NOMO-1 (cell line): ENCODE measurements at regions not wholly inside any gene's neighbourhood (a gene's known extent, or its start where the extent isn't known, plus 50 kb on each side); places are given as distances from the start of the nearest gene placed in this dataset.
A peak's percentile ranks its signal among the peaks of the same experiment; 100 is the strongest.

ENCODE experiments used
- DNase-seq, 2 experiments: peaks; one replicate each; lab custom pipeline; 2025; ENCODE audit not compliant: unreplicated experiment in 2 of 2; lab: John Stamatoyannopoulos, UW

- no peak for DNase-seq
These were observed 63.9 kb upstream of the SLCO4A1 start for GRCh38 chr20:62578294-62578897.

DNA sequence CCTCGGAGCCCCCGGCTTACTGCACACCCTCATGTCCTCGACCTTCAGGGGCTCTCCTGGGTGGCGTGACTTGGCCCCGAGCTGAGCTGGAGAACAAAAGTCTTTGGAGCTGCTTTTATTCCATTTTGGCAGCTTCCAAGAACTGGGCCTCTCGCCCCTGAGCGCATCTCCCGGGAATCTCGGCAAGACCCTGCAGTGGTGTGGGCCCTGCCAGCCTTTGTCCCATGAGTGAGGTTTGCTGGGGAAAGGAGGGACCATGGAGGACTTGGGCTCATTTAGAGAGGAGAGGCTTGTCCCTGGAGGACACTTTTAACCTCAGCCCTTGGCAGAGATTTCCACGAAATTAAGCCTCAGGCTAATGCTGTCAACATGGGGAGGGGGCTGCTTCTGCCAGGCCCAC lies 62.3 kb upstream of the SLCO4A1 start:
- no peak for DNase-seq

DNA sequence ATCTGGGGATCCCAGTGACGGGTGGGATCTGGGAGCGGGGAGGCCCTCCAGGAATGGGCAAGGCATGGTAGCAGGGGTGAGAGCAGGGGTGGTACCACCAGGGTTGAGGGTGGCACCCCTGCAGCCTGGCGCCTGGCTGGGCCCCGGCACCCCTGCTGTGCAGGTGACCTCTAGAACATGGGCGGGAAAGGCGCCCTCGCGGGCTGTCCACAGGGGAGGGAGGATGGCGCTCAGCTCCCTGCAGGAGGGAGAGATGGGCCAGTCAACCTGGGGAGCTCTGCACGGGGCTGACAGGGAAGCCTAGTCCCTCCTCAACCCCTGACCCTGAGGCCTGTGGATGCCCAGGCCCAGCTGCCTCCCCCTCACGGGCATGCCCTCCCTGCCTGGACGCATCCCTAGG lies 61.6 kb upstream of the SLCO4A1 start:
- no peak for DNase-seq

DNA sequence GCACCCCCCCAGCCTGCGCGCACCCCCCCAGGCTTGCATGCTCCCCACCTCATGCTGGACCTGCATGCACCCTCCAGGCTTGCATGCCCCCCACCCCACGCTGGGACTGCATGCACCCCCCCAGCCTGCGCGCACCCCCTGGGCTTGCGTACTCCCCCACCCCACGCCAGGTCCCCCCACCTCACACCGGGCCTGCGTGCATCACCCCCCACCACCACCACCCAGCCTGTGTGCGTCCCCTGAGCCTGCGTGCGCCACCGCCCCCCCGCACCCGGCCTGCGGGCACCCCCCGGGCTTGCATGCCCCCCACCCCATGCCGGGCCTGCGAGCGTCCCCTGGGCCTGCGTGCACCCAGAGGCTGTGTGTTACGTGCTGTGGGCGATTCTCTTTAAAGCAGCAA lies 61.0 kb upstream of the SLCO4A1 start:
- no peak for DNase-seq

DNA sequence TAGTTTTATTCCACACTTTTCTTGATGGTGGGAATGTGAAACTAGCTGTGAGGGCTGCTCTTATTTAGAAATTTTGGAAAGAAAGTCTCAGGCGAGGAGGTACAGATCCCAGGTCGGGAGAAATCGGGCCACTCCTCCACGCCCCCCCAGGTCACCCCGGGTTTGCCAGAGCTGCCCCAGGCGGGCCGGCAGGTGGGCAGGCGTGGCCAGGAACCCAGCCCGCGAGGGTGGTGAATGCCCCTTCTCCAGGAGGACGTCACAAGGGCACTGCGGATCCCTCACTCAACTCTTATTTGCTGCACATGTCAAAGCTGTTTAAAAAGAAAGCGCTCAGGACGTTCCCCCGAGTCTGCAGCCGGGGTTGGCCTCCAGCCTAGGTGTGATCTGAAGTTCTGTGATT lies 60.5 kb upstream of the SLCO4A1 start:
- no peak for DNase-seq

GRCh38 chr20:62583424-62583920 lies 58.8 kb upstream of the SLCO4A1 start:
- no peak for DNase-seq

DNA sequence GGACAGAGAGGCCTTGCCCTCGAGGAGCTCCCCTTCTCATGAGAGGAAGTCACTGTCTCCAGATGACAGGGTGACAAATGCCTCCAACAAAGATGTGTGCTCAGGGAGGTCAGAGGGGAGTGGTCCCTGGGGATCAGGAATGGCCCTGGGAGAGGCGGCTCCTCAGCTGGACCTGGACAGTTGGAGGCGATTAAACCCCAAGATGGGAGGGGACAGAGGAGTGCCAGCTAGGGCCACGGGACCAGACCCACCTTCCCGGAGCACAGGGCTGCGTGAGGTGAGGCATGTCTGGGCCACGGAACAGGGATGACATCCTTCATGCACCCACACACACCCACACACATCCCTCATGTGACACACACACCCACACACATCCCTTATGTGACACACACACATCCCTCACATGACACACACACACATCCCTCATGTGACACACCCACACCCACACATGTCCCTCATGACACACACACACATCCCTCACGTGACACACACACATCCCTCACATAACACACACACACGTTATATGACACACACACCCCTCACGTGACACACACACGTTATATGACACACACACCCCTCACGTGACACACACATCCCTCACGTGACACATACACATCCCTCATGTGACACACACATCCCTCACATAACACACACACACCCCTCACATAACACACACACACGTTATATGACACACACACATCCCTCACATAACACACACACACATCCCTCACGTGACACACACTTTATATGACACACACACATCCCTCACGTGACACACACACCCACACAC lies 57.4 kb upstream of the SLCO4A1 start:
- no peak for DNase-seq

DNA sequence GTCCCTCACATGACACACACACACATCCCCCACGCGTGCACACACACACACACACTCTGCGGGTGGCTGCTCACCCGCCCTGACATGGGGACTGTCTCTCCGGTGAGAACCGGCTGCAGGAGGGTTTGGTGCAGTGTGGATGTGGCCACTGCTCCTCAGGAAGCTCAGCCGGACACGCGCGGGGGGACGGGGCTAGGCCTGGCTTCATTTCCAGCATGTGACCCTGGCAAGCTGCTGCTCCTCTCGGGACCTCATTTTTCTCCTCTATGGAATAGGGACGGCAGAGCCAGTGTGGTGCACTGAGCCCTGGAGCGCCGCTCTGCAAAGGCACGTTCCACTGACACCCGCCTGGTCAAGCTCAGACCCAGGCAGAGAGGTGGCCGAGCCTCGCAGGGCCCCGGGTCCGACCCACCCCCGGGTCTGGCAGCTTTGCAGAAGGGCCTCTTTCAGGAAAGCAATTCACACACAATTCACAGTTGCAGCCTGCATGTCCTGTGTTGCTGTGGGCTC lies 56.8 kb upstream of the SLCO4A1 start:
- no peak for DNase-seq

GRCh38 chr20:62586799-62587198 lies 55.5 kb upstream of the SLCO4A1 start:
- no peak for DNase-seq

- DNase-seq = peak in 1 of 2 experiments; percentile 5
These were observed 54.4 kb upstream of the SLCO4A1 start for GRCh38 chr20:62587757-62588402.

DNA sequence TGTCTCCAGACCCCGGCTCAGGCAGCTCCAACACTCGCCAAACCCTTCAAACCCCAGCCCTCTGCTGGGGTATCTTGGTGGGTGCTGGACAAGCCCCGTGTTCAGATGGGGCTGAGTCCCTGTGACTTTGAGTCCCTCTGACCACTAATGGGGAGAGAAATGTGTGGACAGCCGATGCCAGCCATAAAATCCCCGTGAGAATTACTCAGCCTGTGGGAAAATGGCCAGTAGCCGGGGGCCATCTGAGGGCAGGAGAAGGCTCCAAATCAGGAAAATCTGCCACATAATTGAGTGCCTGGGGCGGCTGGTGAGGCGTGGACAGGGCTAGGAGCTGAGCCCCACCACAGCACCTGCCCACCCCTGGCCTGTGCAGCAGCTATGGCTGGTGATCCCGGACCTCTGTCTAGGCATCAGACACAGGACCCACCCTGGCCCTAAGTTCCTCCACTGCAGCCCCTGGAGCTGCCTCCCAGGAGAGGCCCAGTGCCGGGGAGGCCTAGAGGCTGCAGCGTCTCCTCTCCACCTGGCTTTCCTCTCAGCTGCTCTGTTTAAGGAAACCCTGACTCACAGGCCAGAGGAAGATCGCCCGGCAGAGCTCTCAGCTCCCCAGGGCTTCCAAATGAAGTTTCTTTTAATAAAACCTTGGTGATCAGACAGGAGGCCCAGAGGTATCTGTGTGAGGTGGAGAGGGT lies 53.7 kb upstream of the SLCO4A1 start:
- no peak for DNase-seq

- DNase-seq = no peak
These were observed 53.2 kb upstream of the SLCO4A1 start for GRCh38 chr20:62589150-62589498.

DNA sequence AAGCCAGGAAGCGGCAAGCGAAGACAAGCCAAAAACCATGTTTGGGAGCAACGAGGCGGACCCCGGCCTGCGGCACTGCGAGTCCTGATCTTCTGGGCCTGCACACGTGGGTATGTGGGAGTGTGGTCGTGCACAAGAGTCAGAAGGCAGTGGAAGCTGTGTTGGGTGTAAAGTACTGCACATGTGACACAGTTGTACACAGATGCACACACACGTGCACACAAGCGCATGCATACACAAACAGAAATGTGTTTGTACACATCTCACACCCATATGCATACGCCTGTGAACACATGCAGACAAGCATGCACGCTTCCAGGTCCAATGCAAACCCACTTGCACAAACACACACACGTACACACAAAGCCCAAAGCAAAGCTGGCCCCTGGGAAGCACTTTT lies 52.6 kb upstream of the SLCO4A1 start:
- DNase-seq = no peak

DNA sequence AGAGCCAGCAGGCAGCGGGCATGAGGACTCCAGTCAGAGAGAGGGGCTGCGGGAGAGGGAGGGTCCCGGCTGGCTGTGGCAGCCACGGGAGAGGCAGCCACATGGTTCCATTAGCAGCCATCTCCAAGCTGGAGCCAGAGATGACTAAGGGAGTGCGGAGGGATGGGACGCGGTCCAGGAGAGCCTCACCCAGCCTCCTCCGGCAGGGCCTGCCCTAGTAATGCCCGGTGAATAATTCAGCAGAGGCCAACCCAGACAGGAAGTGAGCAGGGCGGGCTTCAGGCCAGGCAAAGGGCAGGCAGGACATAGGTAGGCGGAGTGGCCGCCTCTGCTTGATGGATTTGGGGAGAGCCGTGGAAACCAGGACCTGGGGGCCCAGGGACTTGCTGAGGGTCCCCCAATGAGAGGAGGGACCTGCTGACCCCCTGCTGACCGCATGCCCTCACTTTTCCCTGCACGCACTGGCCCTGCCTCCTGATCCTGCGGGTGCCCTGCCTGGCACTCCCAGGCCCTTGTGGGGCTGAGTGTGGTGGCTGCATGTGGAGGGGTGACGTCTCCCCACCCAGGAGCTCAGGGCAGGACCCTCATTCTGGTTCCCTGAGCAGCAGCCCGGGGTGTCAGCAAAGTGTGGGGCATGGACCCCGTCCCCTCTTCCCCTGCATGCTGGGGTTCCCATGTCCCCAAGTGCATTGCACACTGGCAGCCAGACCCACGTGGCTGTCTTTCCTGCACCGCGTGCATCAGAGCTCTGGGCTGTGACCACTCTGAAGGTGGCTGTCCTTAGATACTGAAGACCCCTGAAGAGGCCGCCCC lies 51.8 kb upstream of the SLCO4A1 start:
- DNase-seq = no peak

- no peak for DNase-seq
These were observed 51.2 kb upstream of the SLCO4A1 start for GRCh38 chr20:62591122-62591468.

DNA sequence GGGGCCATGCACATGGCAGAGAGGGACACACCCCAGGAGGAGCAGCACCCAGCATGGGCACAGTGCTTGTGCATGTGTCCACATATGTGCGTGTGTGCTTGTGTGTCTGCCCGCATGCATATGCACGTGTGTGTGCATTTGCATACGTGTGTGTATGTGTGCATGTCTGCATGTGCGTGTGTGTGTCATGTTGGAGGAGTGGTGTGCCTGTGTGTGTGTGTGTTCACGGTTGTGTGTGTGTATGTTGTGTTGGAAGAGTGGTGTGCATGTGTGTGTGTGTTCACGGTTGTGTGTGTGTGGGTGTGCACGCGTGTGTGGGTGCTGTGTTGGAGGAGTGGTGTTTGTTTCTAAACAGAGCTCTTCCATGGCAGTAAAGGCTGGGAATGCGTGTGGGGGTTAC lies 50.7 kb upstream of the SLCO4A1 start:
- DNase-seq = no peak
